EL (cell line): ENCODE measurements at regions not wholly inside any gene's neighbourhood (a gene's known extent, or its start where the extent isn't known, plus 50 kb on each side); places are given as distances from the start of the nearest gene placed in this dataset.
"Not testable (repeated sequence)": the region's sequence is repeated elsewhere in the genome, so short reads cannot be mapped to it uniquely, and the experiment has no call there.

Source experiments
- DNase-seq: peaks from one replicate; pipeline ENCODE4 v3.0.0-alpha.2; 2016

- DNase-seq = no peak
Observed at GRCh38 chr5:144013816-144014215, 156.6 kb downstream of the YIPF5 start.

GRCh38 chr5:144015961-144016360 lies 154.5 kb downstream of the YIPF5 start:
- DNase-seq = no peak

GRCh38 chr5:144017119-144017518 lies 153.3 kb downstream of the YIPF5 start:
- DNase-seq = no peak

GRCh38 chr5:144017631-144018030 lies 152.8 kb downstream of the YIPF5 start:
- no peak for DNase-seq

- no peak for DNase-seq
Observed at GRCh38 chr5:144024090-144024489, 146.4 kb downstream of the YIPF5 start.

GRCh38 chr5:144024545-144024944 lies 145.9 kb downstream of the YIPF5 start:
- no peak for DNase-seq

GRCh38 chr5:144026286-144026685 lies 144.2 kb downstream of the YIPF5 start:
- no peak for DNase-seq

GRCh38 chr5:144028058-144028457 lies 142.4 kb downstream of the YIPF5 start:
- DNase-seq = peak; percentile 62

- peak; percentile 84 for DNase-seq
Observed at GRCh38 chr5:144028636-144029035, 141.8 kb downstream of the YIPF5 start.

GRCh38 chr5:144030904-144031303 lies 139.6 kb downstream of the YIPF5 start:
- no peak for DNase-seq

- no peak for DNase-seq
Observed at GRCh38 chr5:144032375-144032774, 138.1 kb downstream of the YIPF5 start.

GRCh38 chr5:144033486-144033885 lies 137.0 kb downstream of the YIPF5 start:
- no peak for DNase-seq

GRCh38 chr5:144035046-144035740 lies 135.3 kb downstream of the YIPF5 start:
- peak; percentile 16 for DNase-seq

- no peak for DNase-seq
Observed at GRCh38 chr5:144036476-144036875, 134.0 kb downstream of the YIPF5 start.

- DNase-seq = no peak
Observed at GRCh38 chr5:144040615-144041305, 129.7 kb downstream of the YIPF5 start.

GRCh38 chr5:144042156-144042555 lies 128.3 kb downstream of the YIPF5 start:
- DNase-seq = no peak

- DNase-seq = no peak
Observed at GRCh38 chr5:144048259-144048856, 122.1 kb downstream of the YIPF5 start.

GRCh38 chr5:144055391-144055790 lies 115.1 kb downstream of the YIPF5 start:
- DNase-seq = not testable (repeated sequence)

- DNase-seq = not testable (repeated sequence)
Observed at GRCh38 chr5:144060091-144060490, 110.4 kb downstream of the YIPF5 start.

GRCh38 chr5:144060598-144060997 lies 109.9 kb downstream of the YIPF5 start:
- DNase-seq = peak; percentile 42

- peak; percentile 41 for DNase-seq
Observed at GRCh38 chr5:144065786-144066185, 104.7 kb downstream of the YIPF5 start.

- DNase-seq = peak; percentile 89
Observed at GRCh38 chr5:144072518-144072927, 97.9 kb downstream of the YIPF5 start.

- DNase-seq = no peak
Observed at GRCh38 chr5:144076521-144077083, 93.9 kb downstream of the YIPF5 start.

GRCh38 chr5:144083185-144083584 lies 87.3 kb downstream of the YIPF5 start:
- no peak for DNase-seq
